SH-SY5Y (cell line): ENCODE measurements at regions not wholly inside any gene's neighbourhood (a gene's known extent, or its start where the extent isn't known, plus 50 kb on each side); places are given as distances from the start of the nearest gene placed in this dataset.

Experiments used
- GATA2 ChIP-seq: IDR thresholded peaks from 2 replicates; pipeline ENCODE4 v1.6.1; 2011; ENCODE audit warnings: mild to moderate bottlenecking, low read depth, low read length
- GATA3 ChIP-seq: IDR thresholded peaks from 2 replicates; pipeline ENCODE4 v1.6.1; 2011; ENCODE audit warnings: low read depth, mild to moderate bottlenecking, low read length, moderate library complexity

- TF ChIP-seq GATA3 (no peak), GATA2 (no peak)
Observed at GRCh38 chr6:44003345-44004061, 123.7 kb downstream of the MRPL14 start.

DNA sequence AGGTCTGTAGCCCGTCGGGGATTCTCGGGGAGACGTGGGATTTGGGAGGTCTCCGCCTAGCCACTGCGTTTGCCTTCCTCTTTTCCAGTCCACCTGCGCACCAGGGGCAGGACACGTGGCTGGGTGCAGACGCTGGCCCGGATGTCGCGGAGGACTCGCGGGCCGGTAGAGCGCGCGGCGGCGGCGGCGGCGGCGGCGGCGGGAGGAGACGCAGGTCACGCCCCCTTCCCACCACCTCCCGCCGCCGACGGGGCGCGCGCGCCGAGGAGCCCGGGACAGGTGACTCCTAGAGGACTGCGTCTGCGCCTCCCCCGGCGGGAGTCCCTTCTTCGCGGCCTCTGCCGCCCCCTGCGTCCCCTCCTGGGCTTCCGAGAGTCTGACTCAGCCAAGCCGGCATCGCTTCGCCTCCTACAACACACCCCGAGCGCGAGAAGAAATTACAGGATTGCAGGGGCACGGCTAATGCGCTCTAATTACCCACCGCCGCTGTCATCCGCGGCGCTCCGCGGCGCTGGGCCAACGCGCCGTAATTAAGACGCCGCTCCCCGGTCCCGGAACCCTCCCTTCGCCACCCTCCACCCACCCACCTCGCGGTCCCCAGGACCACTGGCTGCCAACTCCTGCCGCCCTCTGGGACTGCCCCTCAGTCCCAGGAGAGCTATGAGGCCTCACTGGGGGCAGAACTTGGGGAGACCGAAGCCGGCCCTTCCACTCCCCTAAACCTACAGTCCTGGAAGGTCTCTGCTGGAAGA, 124.5 kb downstream of the MRPL14 start:
- TF ChIP-seq GATA2 (no peak), GATA3 (no peak)

- TF ChIP-seq GATA2 (no peak), GATA3 (no peak)
Observed at GRCh38 chr6:44002067-44002592, 125.1 kb downstream of the MRPL14 start.

- no peak for TF ChIP-seq GATA2
- TF ChIP-seq GATA3 = no peak
Observed at GRCh38 chr6:44001318-44002066, 125.8 kb downstream of the MRPL14 start.

- no peak for TF ChIP-seq GATA2
Observed at GRCh38 chr6:44000164-44000842, 126.9 kb downstream of the MRPL14 start.

- no peak for TF ChIP-seq GATA2
- TF ChIP-seq GATA3 = no peak
Observed at GRCh38 chr6:43999628-44000027, 127.6 kb downstream of the MRPL14 start.

GRCh38 chr6:43997345-43997677, 129.9 kb downstream of the MRPL14 start:
- TF ChIP-seq GATA2 = no peak
- TF ChIP-seq GATA3 = no peak

- no peak for TF ChIP-seq GATA2
- no peak for TF ChIP-seq GATA3
Observed at GRCh38 chr6:43996618-43997344, 130.5 kb downstream of the MRPL14 start.

DNA sequence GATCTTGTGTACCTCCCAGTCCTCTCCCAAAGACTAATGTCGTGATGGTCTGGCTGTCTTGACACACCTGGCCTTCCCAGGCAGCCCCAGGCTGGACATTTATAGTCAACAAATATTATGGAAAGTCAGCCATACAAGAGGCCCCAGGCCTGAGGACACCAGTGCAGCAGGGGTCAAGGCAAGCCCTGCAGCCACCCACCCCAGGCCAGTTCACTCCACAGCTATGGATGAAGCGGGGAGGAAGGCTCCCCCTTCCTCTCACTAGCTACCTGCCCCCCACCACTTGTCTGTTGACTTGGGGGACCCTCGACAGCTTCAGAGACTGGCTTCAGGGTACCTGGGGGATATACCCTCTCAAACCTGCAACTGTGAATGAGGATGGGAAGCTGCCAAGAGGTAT, 132.1 kb downstream of the MRPL14 start:
- TF ChIP-seq GATA2 (no peak), GATA3 (no peak)

GRCh38 chr6:43993881-43994523, 133.2 kb downstream of the MRPL14 start:
- TF ChIP-seq GATA2 (no peak), GATA3 (no peak)

DNA sequence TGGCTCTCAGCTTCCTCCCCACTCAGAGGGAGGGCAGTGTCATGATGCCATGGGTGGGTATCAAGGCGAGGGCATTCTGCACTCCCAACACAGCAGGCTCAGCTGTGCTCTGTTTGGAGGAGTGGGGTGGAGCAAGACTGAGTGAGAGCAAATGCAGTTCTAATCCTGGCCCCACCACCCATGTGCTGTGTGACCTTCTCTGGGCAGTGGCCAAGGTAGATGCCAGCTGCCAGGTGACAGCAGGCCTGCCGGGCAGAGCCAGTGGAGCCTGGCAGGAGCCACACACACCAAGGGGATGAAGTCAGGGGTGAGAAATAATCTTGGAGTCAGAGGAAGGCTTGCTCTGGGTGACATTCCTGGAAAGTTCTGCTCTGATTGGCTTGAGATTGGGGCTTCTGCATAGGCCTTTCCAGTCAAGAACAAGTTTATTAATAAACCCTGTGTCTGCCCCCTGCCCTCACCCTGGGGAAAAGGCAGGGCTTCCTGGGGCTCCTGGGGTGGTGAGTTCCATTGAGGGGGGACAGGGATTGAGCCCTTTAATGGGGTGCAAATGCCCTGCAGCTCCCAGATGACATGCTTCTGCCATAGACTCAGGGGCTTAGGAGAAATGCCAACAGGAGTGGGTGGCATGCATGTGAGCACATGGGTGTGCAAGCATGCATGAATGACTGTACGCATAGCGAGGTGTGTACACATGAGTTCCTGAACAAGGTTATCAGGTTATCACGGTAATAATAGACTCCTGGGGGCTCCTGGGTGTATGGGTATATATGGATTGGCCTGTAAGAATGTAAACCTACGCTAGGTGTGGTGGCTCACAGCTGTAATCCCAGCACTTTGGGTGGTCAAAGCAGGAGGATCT, 134.2 kb downstream of the MRPL14 start:
- TF ChIP-seq GATA3 (no peak), GATA2 (no peak)

GRCh38 chr6:43992126-43992663, 135.1 kb downstream of the MRPL14 start:
- TF ChIP-seq GATA3 (no peak), GATA2 (no peak)
